GM19238 (cell line): ENCODE measurements at regions not wholly inside any gene's neighbourhood (a gene's known extent, or its start where the extent isn't known, plus 50 kb on each side); places are given as distances from the start of the nearest gene placed in this dataset.

Source experiments
- DNase-seq: peaks from one replicate; pipeline ENCODE4 v3.0.0; 2011; ENCODE audit warnings: low spot score; ENCODE audit not compliant: insufficient read length

DNA sequence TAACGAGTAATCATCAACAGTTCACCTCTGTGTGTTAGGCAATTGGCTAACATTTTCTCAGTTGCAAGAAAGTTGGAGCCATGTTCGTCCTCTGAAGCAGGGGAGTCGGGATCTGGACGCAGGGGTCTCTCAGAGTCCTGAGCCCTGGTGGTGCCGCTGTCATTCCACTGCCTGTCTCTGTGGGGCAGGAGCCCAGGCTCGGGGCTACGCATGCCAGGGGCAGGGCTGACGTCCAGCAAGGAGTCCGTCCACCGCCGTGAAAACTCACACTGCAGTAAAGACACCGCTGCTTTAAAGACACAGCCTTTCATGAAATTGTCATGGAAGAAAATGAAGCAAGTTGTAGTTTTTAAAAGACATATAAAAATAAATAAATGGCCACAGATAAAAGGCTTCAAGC lies 571.1 kb upstream of the SOX11 start:
- no peak for DNase-seq

DNA sequence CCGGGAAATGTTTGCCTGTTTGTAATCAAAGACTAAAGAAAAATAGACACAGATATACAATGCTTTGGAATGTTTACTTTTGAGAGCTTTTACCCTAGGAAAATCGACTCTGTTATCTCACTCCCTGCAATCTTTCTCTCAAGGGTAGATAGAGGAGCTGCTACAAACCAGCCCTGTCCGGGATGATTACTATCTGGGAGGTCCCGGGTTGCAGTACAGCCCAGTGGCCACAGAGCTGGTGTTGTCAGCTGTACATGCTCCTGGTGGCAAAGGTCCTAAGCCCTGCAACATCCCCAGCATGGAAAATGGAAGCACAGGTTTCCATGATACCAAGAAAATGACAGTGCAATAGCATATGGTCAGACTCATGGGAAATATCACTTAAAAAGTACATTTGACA lies 570.5 kb upstream of the SOX11 start:
- no peak for DNase-seq

DNA sequence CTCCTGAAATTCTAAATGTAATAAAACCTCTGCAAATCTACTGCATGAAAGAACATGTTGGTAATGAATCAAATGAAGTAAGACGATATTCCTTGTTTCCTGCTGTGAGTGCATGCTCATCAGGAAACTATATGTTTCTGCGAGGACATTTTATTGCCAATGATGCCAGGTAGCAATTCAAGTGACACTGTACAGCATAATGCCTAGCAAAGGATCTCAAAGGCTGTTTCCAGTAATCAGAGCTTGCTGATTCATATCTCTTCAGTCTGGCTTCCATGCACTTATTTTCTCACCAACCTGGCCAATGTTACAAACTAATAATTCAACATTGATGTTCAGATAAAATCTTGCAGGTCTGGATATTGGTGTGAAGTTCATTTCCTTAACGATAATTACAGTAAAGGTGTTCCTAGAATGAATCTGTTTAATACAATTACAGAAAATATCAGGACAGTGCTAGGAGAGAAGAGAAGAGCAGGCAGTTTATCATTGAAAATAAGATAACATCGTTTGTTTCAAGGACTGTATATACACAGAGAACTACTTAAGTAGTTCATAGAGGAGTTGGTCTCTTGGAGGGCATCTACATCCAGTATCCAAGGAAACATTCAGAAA lies 568.5 kb upstream of the SOX11 start:
- DNase-seq, result no peak

DNA sequence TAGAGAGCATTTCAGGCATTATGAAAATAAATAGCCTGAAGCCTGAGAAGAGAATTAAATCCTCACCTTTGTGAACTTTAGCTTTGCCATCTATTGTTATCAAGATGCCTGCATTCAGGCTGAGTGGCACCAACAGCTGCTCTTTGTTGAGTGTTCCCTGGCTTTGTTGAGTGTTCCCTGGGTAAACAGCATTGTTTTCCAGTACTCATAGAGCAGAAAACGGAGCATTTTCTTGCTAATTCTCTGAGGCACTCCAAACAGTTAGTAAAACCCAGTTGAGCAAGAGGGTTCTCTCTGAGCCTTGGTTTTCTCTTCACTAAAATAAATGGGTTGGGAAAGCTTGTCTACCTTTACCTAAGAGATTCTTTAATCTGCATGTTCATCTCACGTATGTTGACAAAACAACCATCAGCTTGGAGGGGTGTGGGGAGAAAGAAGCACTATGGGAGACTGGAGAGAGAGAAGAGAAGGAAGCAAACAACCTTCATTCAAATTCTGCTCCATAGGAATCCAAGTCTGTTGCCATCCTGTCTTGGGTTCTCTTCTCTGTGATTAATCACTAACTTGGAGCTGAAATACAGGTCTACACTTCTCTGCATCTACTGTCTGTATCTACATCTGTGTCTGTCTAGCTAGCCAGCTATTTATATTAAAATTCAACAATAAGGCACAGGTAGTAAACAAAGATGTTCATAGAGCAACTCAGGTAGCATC lies 567.0 kb upstream of the SOX11 start:
- no peak for DNase-seq

DNA sequence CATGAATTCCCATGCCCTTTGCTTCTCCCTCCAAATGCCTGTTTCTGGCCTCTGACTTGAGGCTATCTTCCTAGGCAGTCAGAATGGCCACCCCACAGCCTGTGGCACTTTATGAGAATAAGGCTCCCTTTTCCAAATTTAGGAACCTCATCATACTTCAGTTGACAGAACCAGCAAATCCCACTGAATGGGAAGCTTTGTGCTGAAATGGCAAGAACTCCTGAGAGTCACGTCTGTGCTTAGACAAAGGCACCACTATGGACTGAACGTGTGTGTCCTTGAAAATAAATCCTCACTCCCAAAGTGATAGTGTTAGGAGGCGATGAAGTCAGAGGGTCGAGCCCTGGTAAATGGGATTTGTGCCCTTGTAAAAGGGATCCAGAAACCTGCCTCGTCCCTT lies 559.9 kb upstream of the SOX11 start:
- DNase-seq, result no peak

DNA sequence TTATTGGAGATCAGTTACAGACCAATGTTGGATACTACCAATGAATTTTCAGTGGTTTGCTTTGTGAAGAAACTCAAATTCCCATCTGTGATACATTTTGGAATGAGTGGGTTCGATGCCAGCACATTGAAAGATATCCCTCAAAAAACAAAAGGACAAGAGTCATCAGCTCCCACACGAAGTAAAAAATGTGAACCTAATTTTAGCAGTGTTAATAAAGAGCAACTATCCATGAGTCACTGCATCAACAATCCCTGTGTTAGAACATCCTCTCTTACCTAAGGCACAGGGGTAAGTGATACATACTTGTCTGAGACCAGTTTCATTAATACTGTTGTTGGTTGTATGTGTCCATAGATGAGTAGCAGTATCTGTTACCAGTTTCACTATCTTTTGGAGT lies 551.8 kb upstream of the SOX11 start:
- no peak for DNase-seq

DNA sequence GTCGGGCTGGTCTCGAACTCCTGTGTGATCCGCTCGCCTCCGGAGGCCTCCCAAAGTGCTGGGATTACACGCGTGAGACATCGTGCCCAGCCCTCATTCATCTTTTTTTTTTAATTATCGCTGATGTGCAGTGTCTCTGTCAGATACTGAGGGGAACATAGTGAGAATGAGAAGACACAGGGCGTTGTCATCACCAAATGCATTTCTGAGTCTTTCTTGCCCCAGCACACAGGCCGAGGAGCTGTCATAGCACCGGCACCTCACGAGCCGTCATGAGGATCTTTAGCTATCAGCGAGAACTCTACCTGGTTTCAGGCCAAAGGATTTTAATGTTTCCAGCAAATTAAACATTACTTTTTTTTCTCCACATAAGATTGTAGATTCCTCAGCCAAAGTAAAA lies 548.0 kb upstream of the SOX11 start:
- DNase-seq, result no peak

DNA sequence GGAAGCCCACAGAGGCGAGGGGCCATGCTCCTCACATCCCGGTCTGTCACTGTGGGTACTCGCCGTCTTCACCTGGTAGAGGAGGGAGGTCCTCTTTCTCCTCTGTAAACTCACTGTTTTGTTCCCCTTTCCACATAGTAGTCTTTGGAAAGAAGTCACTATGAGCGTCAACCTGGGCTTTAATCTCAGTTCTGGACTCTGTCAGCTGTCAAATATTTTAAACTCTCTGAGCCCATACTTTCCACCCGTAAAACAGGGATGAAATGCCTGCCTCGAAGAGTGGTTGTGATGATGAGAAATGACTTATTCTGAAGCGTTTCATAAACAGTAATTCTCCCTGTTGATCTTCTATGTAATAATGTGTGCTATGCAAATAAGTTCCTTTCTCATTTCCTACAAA lies 547.1 kb upstream of the SOX11 start:
- DNase-seq, result no peak

DNA sequence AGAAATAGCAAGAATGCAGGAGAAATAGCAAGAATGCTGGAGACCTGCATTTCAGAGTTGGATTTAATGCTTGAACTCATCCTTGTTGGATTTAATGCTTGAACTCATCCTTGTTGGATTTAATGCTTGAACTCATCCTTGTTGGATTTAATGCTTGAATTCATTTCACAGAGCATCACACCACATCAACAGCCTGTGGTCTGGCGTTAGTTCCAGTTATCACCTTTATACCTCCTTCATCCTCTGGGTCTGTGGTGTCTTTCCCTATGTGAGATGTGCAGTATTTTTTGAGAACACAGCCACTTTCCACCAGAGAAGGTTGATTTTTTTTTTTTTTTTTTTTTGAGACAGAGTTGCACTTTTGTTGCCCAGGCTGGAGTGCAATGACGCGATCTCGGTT lies 546.4 kb upstream of the SOX11 start:
- DNase-seq, result no peak

DNA sequence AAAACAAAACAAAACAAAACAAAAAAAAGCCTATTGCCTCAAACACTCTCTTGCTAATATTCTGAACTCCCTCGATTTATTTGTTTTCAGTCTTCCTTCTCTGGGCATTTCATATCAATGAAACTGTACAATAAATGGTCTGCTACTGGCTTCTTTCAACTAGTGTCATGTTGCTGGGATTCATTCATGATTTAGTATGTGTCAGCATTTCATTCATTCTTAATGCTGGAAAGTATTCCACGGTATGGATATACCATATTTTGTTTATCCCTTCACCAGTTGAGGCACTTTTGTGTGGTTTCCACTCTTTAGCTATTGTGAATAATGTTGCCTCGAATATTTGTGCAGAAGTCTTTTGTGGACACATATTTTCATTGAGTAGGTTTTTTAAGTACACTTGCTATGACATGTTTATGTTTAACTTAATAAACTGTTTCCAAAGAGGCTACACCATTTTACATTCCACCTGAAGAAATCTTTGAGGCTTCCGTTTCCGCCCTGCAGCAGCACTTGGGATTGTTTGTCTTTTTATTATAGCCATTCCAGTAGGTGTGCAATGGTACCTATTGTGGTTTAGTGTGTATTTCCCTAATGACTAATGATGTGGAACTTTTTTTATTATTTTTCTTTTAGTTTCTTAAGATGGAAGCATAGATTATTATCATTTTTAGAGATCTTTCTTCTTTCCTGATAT lies 543.6 kb upstream of the SOX11 start:
- DNase-seq, result no peak

DNA sequence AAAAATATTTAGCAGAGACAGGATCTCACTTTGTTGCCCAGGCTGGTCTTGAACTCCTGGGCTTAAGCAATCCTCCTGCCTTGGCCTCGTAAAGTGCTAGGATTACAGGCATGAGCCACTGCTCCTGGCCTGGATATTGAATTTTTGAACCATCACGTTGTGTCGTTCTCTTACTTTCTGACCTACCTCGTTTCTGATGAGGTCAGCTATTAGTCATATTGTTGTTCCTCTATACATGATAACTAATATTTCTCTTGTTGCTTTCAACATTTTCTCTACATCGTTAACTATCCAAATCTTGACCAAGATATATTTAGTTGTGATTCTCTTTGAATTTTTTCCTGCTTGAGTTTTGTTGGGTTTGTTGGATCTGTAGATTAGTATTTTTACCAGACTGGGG lies 541.3 kb upstream of the SOX11 start:
- DNase-seq, result no peak

DNA sequence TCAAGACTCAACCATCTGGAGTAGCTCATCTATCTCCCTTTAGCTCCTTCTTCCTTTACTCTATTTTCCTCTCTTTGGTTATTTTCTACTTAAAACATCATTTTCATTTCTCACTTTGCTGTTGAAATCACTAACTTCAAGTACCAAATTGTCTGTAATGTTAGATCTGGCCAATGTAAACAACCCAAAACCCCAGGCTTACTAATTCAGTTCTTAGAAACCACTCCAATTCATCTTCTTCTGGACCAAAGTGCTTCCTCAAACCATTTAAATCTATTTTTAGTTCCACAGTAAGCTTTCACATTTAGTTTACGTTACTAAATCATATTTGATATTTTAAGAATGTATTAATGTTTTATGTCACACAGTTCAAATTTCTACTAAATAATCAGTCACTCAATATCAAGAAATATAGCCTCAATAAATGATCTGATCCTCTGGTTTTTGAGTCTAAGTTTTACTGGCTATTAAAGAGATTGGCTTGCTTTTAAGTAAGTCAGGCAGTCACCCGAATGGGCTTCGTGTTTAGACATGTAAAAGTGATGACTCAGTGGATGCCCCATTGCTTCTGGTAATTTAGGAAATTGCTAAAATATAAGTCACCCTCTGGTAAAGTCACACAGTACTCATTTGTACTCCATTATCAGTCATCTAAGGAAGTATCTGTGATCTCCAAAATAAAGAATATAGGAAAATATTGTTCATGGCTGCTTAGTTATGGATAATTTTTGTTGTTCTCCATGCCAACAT lies 527.2 kb upstream of the SOX11 start:
- DNase-seq, result no peak

DNA sequence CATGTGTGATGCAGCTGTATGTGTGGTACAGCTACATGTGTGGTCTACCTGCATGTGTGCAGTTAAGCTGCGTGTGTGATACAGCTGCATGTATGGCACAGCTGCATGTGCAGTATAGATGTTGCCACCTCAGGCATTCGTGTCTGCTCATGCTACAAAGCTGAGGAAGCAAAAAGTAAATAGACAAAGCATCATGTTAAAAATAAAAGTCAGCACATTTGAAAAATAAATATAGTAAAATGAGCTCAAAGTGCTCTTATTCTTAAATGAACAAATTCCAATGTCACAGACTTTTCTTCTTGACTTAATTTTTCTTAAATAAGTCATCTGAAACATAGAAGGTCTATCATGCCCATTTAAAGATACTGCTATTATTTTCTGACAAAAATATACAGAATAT lies 519.3 kb upstream of the SOX11 start:
- DNase-seq, result no peak

DNA sequence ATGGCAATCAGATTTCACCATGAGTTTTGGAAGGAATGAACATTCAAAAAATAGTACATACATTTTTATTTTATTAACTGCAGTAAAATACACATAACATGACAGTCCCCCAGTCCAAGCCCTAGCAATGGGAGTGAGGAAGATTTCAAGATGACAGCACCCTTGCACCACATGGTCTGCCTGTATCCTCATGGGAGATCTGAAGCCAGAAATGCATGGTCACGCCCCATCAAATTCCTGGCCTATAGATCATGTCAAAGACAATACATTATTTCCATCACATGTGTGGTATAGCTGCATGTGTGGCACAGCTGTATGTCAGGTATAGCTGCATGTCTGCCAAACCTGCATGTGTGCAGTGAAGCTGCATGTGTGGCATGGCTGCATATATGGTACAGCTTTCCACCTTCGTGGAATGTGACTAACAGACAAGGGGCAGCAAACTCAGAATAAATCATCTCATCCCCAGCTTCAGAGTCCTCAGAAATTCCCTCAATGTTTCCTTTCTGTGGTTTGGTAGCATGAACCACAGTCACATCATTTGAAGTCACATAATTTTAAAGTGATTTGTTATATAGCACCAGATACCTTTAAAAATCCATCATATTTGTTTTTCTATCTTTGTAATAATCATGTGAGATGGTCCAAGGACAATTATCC lies 518.2 kb upstream of the SOX11 start:
- no peak for DNase-seq

DNA sequence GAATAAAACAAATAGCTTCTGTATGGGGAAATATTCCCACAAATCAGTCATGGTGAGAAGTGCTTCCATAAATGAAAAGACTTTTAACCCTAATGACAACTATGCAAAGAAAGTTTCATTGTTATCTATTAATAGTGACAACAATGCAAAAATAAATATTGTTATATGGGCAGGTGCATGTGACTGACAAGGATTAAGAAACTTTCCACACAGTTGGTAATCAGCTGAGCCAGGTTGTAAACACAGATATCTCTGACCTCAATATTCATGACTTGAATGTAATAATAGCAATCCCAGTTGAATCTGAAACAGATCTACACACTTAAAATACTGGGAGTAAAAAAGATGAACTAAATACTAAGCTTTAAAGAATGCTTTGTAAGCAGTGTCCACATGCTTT lies 517.0 kb upstream of the SOX11 start:
- DNase-seq, result no peak

DNA sequence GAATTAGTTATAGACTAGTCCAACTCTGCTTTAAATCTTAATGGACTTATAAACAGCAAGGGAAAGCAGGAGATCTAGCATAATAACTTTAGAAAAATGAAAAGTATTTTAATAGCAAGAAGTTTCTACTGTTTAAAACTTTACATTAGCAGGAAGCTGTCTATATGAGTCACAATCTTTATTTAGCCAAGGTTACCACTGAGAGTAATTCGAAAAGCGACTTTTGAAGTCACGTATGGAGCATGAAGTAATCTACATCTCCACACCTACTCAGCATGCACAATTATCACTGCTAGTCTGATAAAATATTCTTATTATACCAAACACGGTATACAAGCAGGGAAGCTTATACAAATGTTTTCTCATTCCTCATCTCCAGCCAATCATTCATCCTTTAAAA lies 515.4 kb upstream of the SOX11 start:
- DNase-seq, result no peak

DNA sequence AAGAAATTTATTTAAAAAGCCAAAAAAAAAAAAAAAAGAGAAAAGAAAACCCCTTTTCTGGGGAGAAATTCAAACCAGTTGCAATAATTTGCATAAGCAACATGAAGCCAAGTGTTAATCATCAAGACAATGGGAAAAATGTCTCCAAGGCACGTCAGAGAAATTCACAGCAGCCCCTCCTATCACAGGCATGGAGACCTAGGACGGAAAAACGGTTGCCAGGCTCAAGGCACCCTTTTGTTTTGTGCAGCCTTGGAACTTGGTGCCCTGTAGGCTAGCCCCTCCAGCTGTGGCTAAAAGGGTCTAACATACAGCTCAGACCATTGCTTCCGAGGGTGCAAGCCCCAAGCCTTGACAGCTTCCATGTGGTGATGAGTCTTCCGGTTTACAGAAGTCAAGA lies 509.2 kb upstream of the SOX11 start:
- DNase-seq, result no peak

DNA sequence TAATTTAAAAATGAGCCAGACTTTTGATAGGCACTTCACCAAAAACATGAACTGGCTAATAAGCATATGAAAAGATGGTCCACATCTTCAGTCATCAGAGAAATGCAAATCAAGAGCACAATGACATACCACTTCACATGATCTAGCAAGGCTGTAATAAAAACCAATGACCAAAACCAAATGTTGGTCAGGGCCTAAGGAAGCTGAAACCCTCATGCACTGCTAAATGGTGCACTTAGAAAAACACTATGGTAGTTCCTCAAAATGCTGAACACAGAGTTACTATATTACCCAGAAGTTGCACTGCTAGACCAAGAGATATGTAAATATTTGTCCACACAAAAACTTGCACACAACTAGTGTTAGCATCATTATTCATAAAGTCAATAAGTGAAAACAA lies 504.9 kb upstream of the SOX11 start:
- DNase-seq, result no peak

DNA sequence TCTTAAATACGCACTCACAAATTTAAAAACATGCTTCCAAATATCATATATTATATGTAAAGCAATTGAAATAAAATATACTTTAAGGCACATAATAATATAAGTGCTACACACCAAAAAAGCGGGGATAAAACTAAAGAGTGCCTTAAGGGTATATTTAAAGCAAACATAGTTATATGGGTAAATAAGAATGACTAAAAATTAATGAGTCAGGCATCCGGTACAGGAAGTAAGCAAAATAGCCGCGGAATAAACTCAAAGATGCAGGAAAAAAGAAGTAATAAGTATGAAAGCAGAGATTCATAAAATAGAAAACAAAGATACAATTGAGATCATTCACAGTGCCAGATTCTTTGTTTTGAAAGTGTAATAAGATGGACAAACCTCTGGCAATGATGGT lies 503.5 kb upstream of the SOX11 start:
- DNase-seq, result no peak

DNA sequence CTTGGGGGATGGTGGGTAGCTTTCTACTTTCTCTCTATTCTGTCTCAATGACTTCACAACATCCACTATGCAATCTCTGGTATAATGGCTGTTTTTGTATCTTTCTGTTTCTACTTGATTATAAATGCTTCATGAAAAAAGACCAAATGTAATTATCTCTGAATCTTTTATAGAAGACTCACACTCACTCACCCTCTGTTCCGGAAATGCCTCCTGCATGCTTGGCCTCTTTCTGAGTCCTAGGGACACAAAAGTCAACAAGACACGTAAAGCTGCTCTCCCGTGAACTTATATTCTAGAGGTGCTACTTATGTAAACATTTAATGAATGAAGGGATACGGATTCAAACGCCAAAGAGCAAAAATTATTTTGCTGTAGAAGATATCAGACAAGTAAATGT lies 502.2 kb upstream of the SOX11 start:
- DNase-seq, result no peak

DNA sequence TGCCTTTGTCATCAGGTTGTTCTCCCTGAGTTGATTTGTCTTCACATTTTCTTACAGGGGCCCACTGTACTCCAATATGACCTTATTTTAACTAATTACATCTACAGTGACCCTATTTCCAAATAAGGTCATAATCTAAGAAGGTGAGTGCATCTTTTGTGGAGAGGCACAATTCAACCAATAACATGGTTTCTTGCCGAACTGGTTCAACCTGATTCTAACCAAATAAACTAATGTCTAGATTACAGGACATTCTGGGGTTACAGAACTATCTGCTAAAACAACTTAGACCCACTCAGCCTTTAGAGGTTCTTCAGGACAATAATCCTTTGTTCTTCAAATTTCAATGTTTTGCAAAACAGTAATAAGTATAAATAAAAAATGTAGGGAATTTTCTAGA lies 496.5 kb upstream of the SOX11 start:
- no peak for DNase-seq
